SK-N-SH (cell line): ENCODE measurements at regions not wholly inside any gene's neighbourhood (a gene's known extent, or its start where the extent isn't known, plus 50 kb on each side); places are given as distances from the start of the nearest gene placed in this dataset.
"Not testable (repeated sequence)": the region's sequence is repeated elsewhere in the genome, so short reads cannot be mapped to it uniquely, and the experiment has no call there.

ENCODE experiments used
- CTCF ChIA-PET: fragments of 300-600, 350-600 bp; formaldehyde crosslinking; extraction: SDS; loops from one replicate; lab custom pipeline; 2021; lab: Yijun Ruan, JAX
- POLR2A ChIA-PET: fragments of 350-600 bp; sonication (Branson Sonifier 250); formaldehyde crosslinking; extraction: SDS; loops from one replicate; lab custom pipeline; 2020; ENCODE audit warnings: antibody characterized with exemption, inconsistent platforms; lab: Yijun Ruan, JAX
- DNase-seq: peaks from one replicate; pipeline ENCODE4 v3.0.0; 2012
- H2AFZ ChIP-seq: fragments of 200-600 bp; sonication (generic); 2 replicates; pipeline ENCODE4 v1.8.1; 2016; ENCODE audit warnings: antibody characterized with exemption, mild to moderate bottlenecking, low read depth
- H3F3A ChIP-seq: fragments of 200-600 bp; sonication (generic); replicated peaks from 2 replicates; pipeline ENCODE3; 2016; ENCODE audit warnings: antibody characterized with exemption, mild to moderate bottlenecking; ENCODE audit not compliant: insufficient read depth
- H3K27ac ChIP-seq, 2 experiments: fragments of 200-500 bp in 1 of 2; fragments of 200-600 bp in 1 of 2; sonication (Bioruptor generic) in 1 of 2; sonication (generic), shearing (Covaris generic) in 1 of 2; 2 replicates each; pipeline versions ENCODE4 v1.5.1 to v1.6.1; 2014 to 2016; ENCODE audit warnings: low read depth in 2 of 2, inconsistent platforms in 1 of 2, low read length in 1 of 2, mild to moderate bottlenecking in 1 of 2, mixed read lengths in 1 of 2
- H3K27me3 ChIP-seq: fragments of 200-600 bp; sonication (generic), shearing (Covaris generic); 2 replicates; pipeline ENCODE4 v1.6.1; 2016; ENCODE audit warnings: mixed run types; ENCODE audit not compliant: insufficient read depth
- H3K36me3 ChIP-seq, 2 experiments: fragments of 200-500 bp in 1 of 2; fragments of 200-600 bp in 1 of 2; sonication (Bioruptor generic) in 1 of 2; sonication (generic) in 1 of 2; replicated peaks in 1 of 2; 2 replicates each; pipeline versions ENCODE3 to v1.5.1; 2014 to 2016; ENCODE audit warnings: low read length in 1 of 2, mild to moderate bottlenecking in 1 of 2; ENCODE audit not compliant: insufficient read depth in 2 of 2, control insufficient read depth in 1 of 2
- H3K4me1 ChIP-seq, 2 experiments: fragments of 200-500 bp in 1 of 2; fragments of 200-600 bp in 1 of 2; sonication (Bioruptor generic) in 1 of 2; sonication (generic), shearing (Covaris generic) in 1 of 2; 2 replicates each; pipeline versions ENCODE4 v1.5.1 to v1.6.1; 2014 to 2016; ENCODE audit warnings: low read depth in 1 of 2, low read length in 1 of 2, mixed run types in 1 of 2; ENCODE audit not compliant: insufficient read depth in 2 of 2, control insufficient read depth in 1 of 2
- H3K4me2 ChIP-seq: fragments of 200-600 bp; sonication (generic), shearing (Covaris generic); 2 replicates; pipeline ENCODE4 v1.6.1; 2017; ENCODE audit warnings: mixed run types
- H3K4me3 ChIP-seq, 2 experiments: fragments of 200-500 bp in 1 of 2; fragments of 200-600 bp in 1 of 2; sonication (Bioruptor generic) in 1 of 2; sonication (generic), shearing (Covaris generic) in 1 of 2; 2 replicates each; pipeline versions ENCODE4 v1.5.1 to v1.8.1; 2014 to 2016; ENCODE audit warnings: low read depth in 2 of 2, inconsistent platforms in 1 of 2, low read length in 1 of 2, mild to moderate bottlenecking in 1 of 2, mixed read lengths in 1 of 2, moderate library complexity in 1 of 2
- H3K79me2 ChIP-seq: fragments of 200-600 bp; sonication (generic); 2 replicates; pipeline ENCODE4 v1.8.1; 2017; ENCODE audit warnings: mild to moderate bottlenecking; ENCODE audit not compliant: insufficient read depth
- H3K9ac ChIP-seq: fragments of 200-600 bp; sonication (generic); 2 replicates; pipeline ENCODE4 v1.6.1; 2017; ENCODE audit warnings: mixed run types
- H3K9me2 ChIP-seq: fragments of 200-600 bp; sonication (generic); 2 replicates; pipeline ENCODE4 v1.6.1; 2017; ENCODE audit warnings: mixed run types
- H3K9me3 ChIP-seq: fragments of 200-600 bp; sonication (generic); 2 replicates; pipeline ENCODE4 v1.6.1; 2017; ENCODE audit warnings: mixed run types, mild to moderate bottlenecking, moderate library complexity
- H4K20me1 ChIP-seq: fragments of 200-600 bp; sonication (generic); 2 replicates; pipeline ENCODE4 v1.6.1; 2017; ENCODE audit warnings: mild to moderate bottlenecking, mixed run types; ENCODE audit not compliant: insufficient read depth
- ELF1 ChIP-seq: IDR thresholded peaks from 2 replicates; pipeline ENCODE4 v1.4.0; 2012
- EP300 ChIP-seq, 2 experiments: IDR thresholded peaks; 2 replicates each; pipeline versions ENCODE4 v1.4.0 to v1.6.1; 2012; ENCODE audit warnings: borderline replicate concordance in 1 of 2, low read depth in 1 of 2, low read length in 1 of 2
- FOSL2 ChIP-seq: IDR thresholded peaks from 2 replicates; pipeline ENCODE4 v1.4.0; 2012; ENCODE audit warnings: low read depth, mild to moderate bottlenecking, moderate library complexity, borderline replicate concordance
- FOXJ3 ChIP-seq: sonication (generic); formaldehyde crosslinking; IDR thresholded peaks from 2 replicates; pipeline ENCODE4 v1.5.1; 2020; ENCODE audit warnings: mild to moderate bottlenecking, missing genetic modification reagents
- FOXM1 ChIP-seq: IDR thresholded peaks from 2 replicates; pipeline ENCODE4 v1.4.0; 2012; ENCODE audit warnings: low read depth, mild to moderate bottlenecking
- GABPA ChIP-seq: IDR thresholded peaks from 2 replicates; pipeline ENCODE4 v1.4.0; 2012; ENCODE audit warnings: low read depth, mild to moderate bottlenecking
- GATA2 ChIP-seq: sonication (generic); formaldehyde crosslinking; IDR thresholded peaks from 2 replicates; pipeline ENCODE4 v1.5.0; 2020; ENCODE audit warnings: mild to moderate bottlenecking, missing genetic modification reagents
- JUND ChIP-seq: IDR thresholded peaks from 2 replicates; pipeline ENCODE4 v1.4.0; 2012
- MEF2A ChIP-seq: IDR thresholded peaks from 2 replicates; pipeline ENCODE4 v1.4.0; 2012; ENCODE audit warnings: low read depth, borderline replicate concordance
- MXI1 ChIP-seq: IDR thresholded peaks from 2 replicates; pipeline ENCODE4 v1.6.1; 2012; ENCODE audit warnings: mild to moderate bottlenecking, low read depth, low read length, improper control_type of control experiment
- NFIC ChIP-seq: IDR thresholded peaks from 2 replicates; pipeline ENCODE4 v1.4.0; 2012; ENCODE audit warnings: borderline replicate concordance
- NRF1 ChIP-seq: IDR thresholded peaks from 2 replicates; pipeline ENCODE4 v1.6.1; 2012; ENCODE audit warnings: low read depth, mild to moderate bottlenecking, low read length
- RAD21 ChIP-seq: IDR thresholded peaks from 2 replicates; pipeline ENCODE4 v1.6.1; 2012; ENCODE audit warnings: mild to moderate bottlenecking, low read length
- TAF1 ChIP-seq: IDR thresholded peaks from 2 replicates; pipeline ENCODE4 v1.6.1; 2012; ENCODE audit warnings: low read depth, mild to moderate bottlenecking, low read length, moderate library complexity, borderline replicate concordance
- TCF12 ChIP-seq: IDR thresholded peaks from 2 replicates; pipeline ENCODE4 v1.4.0; 2012
- WGBS: methylation state at CpG from one replicate; pipeline ENCODE4 v1.1.6; 2017; ENCODE audit warnings: low lambda C conversion rate; 5-methylcytosine and 5-hydroxymethylcytosine counted together
- TF ChIP-seq, protein P1 (sequence below): IDR thresholded peaks from 2 replicates; pipeline ENCODE4 v1.4.0; 2012; ENCODE audit warnings: low read depth, borderline replicate concordance
- TF ChIP-seq, protein P2 (sequence below): IDR thresholded peaks from 2 replicates; pipeline ENCODE4 v1.6.1; 2012; ENCODE audit warnings: mild to moderate bottlenecking, low read depth, low read length, moderate library complexity
- TF ChIP-seq, protein P3 (sequence below): IDR thresholded peaks from 2 replicates; pipeline ENCODE4 v1.4.0; 2012; ENCODE audit warnings: low read depth, borderline replicate concordance
- TF ChIP-seq, protein P4 (sequence below): fragments of 150-350 bp; IDR thresholded peaks from 2 replicates; pipeline ENCODE4 v1.6.1; 2017; ENCODE audit warnings: antibody characterized with exemption, low read length, low read depth, borderline replicate concordance
- TF ChIP-seq, protein P5 (sequence below): IDR thresholded peaks from 2 replicates; pipeline ENCODE4 v1.4.0; 2012; ENCODE audit warnings: low read depth

DNA sequence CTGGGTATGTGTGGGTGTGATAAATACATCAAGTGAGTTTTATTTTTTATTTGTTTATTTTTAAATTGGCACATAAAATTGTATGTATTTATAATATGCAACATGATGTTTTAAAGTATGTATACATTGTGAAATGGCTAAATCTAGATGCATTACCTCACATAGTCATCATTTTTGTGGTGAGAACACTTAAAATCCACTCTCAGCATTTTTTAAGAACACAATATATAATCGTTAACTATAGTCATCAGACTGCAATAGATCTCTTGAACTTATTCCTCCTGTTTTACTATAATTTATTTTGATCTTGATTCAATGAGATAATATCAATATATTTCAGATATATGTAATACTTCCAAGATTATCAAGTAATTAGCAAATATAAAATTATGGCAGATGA, 93.9 kb upstream of the ALDH1A1 start:
- no peak overlapping the region for H3K4me3 ChIP-seq
- no peaks in the 10 kb centered on the region for H3K36me3 ChIP-seq
- 2% methylated on average over 1 of the region's 1 CpG for WGBS
- ChIA-PET CTCF (interaction anchor here (2.1 kb wide), 1 partner anchor 24 kb away, joined by 5 read pairs; no protein-coding TSS in a partner anchor), POLR2A (no interaction called here)
- no peak overlapping the region for H3K9ac ChIP-seq
- TF ChIP-seq, protein P1, sequence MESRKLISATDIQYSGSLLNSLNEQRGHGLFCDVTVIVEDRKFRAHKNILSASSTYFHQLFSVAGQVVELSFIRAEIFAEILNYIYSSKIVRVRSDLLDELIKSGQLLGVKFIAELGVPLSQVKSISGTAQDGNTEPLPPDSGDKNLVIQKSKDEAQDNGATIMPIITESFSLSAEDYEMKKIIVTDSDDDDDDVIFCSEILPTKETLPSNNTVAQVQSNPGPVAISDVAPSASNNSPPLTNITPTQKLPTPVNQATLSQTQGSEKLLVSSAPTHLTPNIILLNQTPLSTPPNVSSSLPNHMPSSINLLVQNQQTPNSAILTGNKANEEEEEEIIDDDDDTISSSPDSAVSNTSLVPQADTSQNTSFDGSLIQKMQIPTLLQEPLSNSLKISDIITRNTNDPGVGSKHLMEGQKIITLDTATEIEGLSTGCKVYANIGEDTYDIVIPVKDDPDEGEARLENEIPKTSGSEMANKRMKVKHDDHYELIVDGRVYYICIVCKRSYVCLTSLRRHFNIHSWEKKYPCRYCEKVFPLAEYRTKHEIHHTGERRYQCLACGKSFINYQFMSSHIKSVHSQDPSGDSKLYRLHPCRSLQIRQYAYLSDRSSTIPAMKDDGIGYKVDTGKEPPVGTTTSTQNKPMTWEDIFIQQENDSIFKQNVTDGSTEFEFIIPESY: no peak
- TF ChIP-seq, protein P2, sequence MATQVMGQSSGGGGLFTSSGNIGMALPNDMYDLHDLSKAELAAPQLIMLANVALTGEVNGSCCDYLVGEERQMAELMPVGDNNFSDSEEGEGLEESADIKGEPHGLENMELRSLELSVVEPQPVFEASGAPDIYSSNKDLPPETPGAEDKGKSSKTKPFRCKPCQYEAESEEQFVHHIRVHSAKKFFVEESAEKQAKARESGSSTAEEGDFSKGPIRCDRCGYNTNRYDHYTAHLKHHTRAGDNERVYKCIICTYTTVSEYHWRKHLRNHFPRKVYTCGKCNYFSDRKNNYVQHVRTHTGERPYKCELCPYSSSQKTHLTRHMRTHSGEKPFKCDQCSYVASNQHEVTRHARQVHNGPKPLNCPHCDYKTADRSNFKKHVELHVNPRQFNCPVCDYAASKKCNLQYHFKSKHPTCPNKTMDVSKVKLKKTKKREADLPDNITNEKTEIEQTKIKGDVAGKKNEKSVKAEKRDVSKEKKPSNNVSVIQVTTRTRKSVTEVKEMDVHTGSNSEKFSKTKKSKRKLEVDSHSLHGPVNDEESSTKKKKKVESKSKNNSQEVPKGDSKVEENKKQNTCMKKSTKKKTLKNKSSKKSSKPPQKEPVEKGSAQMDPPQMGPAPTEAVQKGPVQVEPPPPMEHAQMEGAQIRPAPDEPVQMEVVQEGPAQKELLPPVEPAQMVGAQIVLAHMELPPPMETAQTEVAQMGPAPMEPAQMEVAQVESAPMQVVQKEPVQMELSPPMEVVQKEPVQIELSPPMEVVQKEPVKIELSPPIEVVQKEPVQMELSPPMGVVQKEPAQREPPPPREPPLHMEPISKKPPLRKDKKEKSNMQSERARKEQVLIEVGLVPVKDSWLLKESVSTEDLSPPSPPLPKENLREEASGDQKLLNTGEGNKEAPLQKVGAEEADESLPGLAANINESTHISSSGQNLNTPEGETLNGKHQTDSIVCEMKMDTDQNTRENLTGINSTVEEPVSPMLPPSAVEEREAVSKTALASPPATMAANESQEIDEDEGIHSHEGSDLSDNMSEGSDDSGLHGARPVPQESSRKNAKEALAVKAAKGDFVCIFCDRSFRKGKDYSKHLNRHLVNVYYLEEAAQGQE: no peak
- TF ChIP-seq, protein P3, sequence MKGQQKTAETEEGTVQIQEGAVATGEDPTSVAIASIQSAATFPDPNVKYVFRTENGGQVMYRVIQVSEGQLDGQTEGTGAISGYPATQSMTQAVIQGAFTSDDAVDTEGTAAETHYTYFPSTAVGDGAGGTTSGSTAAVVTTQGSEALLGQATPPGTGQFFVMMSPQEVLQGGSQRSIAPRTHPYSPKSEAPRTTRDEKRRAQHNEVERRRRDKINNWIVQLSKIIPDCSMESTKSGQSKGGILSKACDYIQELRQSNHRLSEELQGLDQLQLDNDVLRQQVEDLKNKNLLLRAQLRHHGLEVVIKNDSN: no peak
- TF ChIP-seq ELF1 (no peak), FOSL2 (no peak), GATA2 (no peak), FOXJ3 (CRISPR knock-in tag) (no peak), RAD21 (no peak), JUND (no peak), MXI1 (no peak), EP300 (IDR thresholded peaks at IDR 0.05; ENCODE audit: borderline replicate concordance in 1 of 2, low read depth in 1 of 2, low read length in 1 of 2) (no peak), TAF1 (no peak), GABPA (no peak), MEF2A (no peak), FOXM1 (no peak), NRF1 (no peak), TCF12 (no peak), NFIC (no peak)
- TF ChIP-seq, protein P4, sequence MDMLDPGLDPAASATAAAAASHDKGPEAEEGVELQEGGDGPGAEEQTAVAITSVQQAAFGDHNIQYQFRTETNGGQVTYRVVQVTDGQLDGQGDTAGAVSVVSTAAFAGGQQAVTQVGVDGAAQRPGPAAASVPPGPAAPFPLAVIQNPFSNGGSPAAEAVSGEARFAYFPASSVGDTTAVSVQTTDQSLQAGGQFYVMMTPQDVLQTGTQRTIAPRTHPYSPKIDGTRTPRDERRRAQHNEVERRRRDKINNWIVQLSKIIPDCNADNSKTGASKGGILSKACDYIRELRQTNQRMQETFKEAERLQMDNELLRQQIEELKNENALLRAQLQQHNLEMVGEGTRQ: no peak
- TF ChIP-seq, protein P5, sequence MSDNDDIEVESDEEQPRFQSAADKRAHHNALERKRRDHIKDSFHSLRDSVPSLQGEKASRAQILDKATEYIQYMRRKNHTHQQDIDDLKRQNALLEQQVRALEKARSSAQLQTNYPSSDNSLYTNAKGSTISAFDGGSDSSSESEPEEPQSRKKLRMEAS: no peak
- H3K27ac ChIP-seq: no peak overlapping the region
- H3K4me1 ChIP-seq: no peaks in the 10 kb centered on the region
- no peak for DNase-seq
- no peaks in the 10 kb centered on the region for H3F3A ChIP-seq
- H4K20me1 ChIP-seq: no peaks in the 10 kb centered on the region
- H3K9me3 ChIP-seq: no peaks in the 10 kb centered on the region; the same call in 1 of the 2 replicates
- H3K27me3 ChIP-seq: peaks cover 17% of the 10 kb centered on the region; the same call in 1 of the 2 replicates
- no peak overlapping the region for H2AFZ ChIP-seq
- H3K4me2 ChIP-seq: no peak overlapping the region
- no peaks in the 10 kb centered on the region for H3K79me2 ChIP-seq
- no peaks in the 10 kb centered on the region for H3K9me2 ChIP-seq

DNA sequence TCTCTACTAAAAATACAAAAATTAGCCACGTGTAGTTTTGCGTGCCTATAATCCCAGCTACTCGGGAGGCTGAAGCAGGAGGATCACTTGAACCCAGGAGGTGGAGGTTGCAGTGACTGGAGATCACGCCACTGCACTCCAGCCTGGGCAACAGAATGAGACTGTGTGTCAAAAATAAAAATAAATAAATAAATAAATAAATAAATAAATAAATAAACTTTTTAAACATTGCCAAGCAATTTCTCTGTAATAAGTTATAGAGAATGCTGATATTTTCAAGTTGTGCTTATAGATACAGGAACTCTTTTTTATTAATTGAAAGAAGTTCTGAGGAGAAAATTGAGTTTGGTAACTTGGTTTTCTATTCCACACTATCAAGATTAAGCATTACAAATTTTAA, 91.9 kb upstream of the ALDH1A1 start:
- H3K9me3 ChIP-seq, H3K9me2 ChIP-seq, CTCF ChIA-PET, H3K79me2 ChIP-seq, H3F3A ChIP-seq, H3K9ac ChIP-seq, H3K4me3 ChIP-seq, POLR2A ChIA-PET, H3K4me1 ChIP-seq, H2AFZ ChIP-seq, H3K36me3 ChIP-seq, H3K4me2 ChIP-seq, DNase-seq, H3K27ac ChIP-seq, H4K20me1 ChIP-seq: not testable (repeated sequence)
- H3K27me3 ChIP-seq: peaks cover 16% of the 10 kb centered on the region; the same call in 1 of the 2 replicates
- 24% methylated on average over 4 of the region's 4 CpGs for WGBS
